OCI-LY7 (cell line): ENCODE measurements at regions not wholly inside any gene's neighbourhood (a gene's known extent, or its start where the extent isn't known, plus 50 kb on each side); places are given as distances from the start of the nearest gene placed in this dataset.

Experiments
- BruUV-seq: library from RNA; stranded (reverse); fragments of 400-500 nt; replicated peaks from 2 replicates; lab custom pipeline; 2021; lab: Mats Ljungman, UMichigan
- CTCF ChIA-PET: fragments of 300-600 bp; sonication (Branson Sonifier 250); formaldehyde crosslinking; loops from one replicate; lab custom pipeline; 2022; ENCODE audit warnings: antibody characterized with exemption; ENCODE audit not compliant: unreplicated experiment; lab: Charles Lee
- POLR2A ChIA-PET: fragments of 300-600 bp; sonication (Branson Sonifier 250); formaldehyde crosslinking; loops from one replicate; lab custom pipeline; 2022; ENCODE audit warnings: antibody characterized with exemption; lab: Charles Lee
- DNase-seq: peaks from one replicate; pipeline ENCODE4 v3.0.0-alpha.2; 2015; ENCODE audit warnings: low spot score
- H2AFZ ChIP-seq: fragments of 200-600 bp; sonication (generic), shearing (Covaris generic); 2 replicates; pipeline ENCODE4 v1.6.1; 2014; ENCODE audit warnings: mild to moderate bottlenecking, antibody characterized with exemption, low read length, moderate library complexity
- H3K27ac ChIP-seq: fragments of 200-600 bp; sonication (generic); 2 replicates; pipeline ENCODE4 v1.5.1; 2014; ENCODE audit warnings: mixed run types, low read depth, mild to moderate bottlenecking, moderate library complexity, low read length, inconsistent platforms; ENCODE audit not compliant: poor library complexity, severe bottlenecking
- H3K36me3 ChIP-seq: fragments of 200-600 bp; sonication (generic); 2 replicates; pipeline ENCODE4 v1.6.1; 2014; ENCODE audit warnings: mild to moderate bottlenecking, antibody characterized with exemption, low read length, moderate library complexity, mixed read lengths; ENCODE audit not compliant: insufficient read depth
- H3K4me1 ChIP-seq: fragments of 200-600 bp; sonication (generic); 2 replicates; pipeline ENCODE4 v1.5.1; 2014; ENCODE audit warnings: mild to moderate bottlenecking, low read length; ENCODE audit not compliant: insufficient read depth, poor library complexity, severe bottlenecking
- H3K4me2 ChIP-seq: fragments of 200-600 bp; sonication (generic); 2 replicates; pipeline ENCODE4 v1.6.1; 2014; ENCODE audit warnings: mild to moderate bottlenecking, low read length
- H3K4me3 ChIP-seq: fragments of 200-600 bp; sonication (generic); 2 replicates; pipeline ENCODE4 v1.5.1; 2014; ENCODE audit warnings: mild to moderate bottlenecking, low read depth, low read length; ENCODE audit not compliant: poor library complexity, severe bottlenecking
- H3K79me2 ChIP-seq: fragments of 200-600 bp; sonication (generic); 2 replicates; pipeline ENCODE4 v1.6.1; 2016; ENCODE audit warnings: low read depth, mild to moderate bottlenecking, low read length, moderate library complexity, mixed read lengths; ENCODE audit not compliant: insufficient read depth
- H3K9me2 ChIP-seq: fragments of 200-600 bp; sonication (generic); 2 replicates; pipeline ENCODE4 v1.6.1; 2016; ENCODE audit warnings: mild to moderate bottlenecking, low read length, mixed read lengths; ENCODE audit not compliant: insufficient read depth
- H3K9me3 ChIP-seq: fragments of 200-600 bp; sonication (generic); 2 replicates; pipeline ENCODE4 v1.6.1; 2014; ENCODE audit warnings: mild to moderate bottlenecking, mixed run types, low read length, mixed read lengths
- H4K20me1 ChIP-seq: fragments of 200-600 bp; sonication (generic); 2 replicates; pipeline ENCODE4 v1.6.1; 2014; ENCODE audit warnings: mild to moderate bottlenecking, antibody characterized with exemption, low read length, moderate library complexity, mixed read lengths; ENCODE audit not compliant: insufficient read depth
- CTCF ChIP-seq: fragments of 200-600 bp; sonication (generic); conservative IDR thresholded peaks from 2 replicates; pipeline ENCODE4 v1.5.1; 2014; ENCODE audit warnings: mild to moderate bottlenecking, antibody characterized with exemption, low read length, moderate library complexity, mixed read lengths
- EZH2phosphoT487 ChIP-seq: fragments of 200-600 bp; sonication (generic); IDR thresholded peaks from 2 replicates; pipeline ENCODE4 v1.6.1; 2018; ENCODE audit warnings: low read depth, borderline replicate concordance, mild to moderate bottlenecking, mixed run types, antibody characterized with exemption, low read length, moderate library complexity, mixed read lengths
- intact Hi-C: fragments of 100-400 bp; cut with micrococcal nuclease; formaldehyde crosslinking; loops from one replicate; pipeline ENCODE4 v1.10.0; 2022; ENCODE audit not compliant: unreplicated experiment

GRCh38 chr10:29751684-29752083 is 116.9 kb upstream of the SVIL start:
- no peak for DNase-seq
- Histone ChIP-seq H3K9me2 (no peaks in the 10 kb centered on the region), H3K4me3 (no peak overlapping the region), H3K9me3 (no peaks in the 10 kb centered on the region), H3K79me2 (no peaks in the 10 kb centered on the region), H3K4me2 (no peak overlapping the region), H3K4me1 (no peaks in the 10 kb centered on the region), H3K27ac (no peak overlapping the region), H3K36me3 (no peaks in the 10 kb centered on the region), H4K20me1 (no peaks in the 10 kb centered on the region), H2AFZ (no peak overlapping the region)
- BruUV-seq: no TSS peak
- POLR2A ChIA-PET: interaction anchor here (0.6 to 0.7 kb wide), 2 partner anchors 34 to 39 kb away, joined by 3 read pairs; no protein-coding TSS in a partner anchor
- intact Hi-C loops: no loop called here
- CTCF ChIA-PET: no interaction called here
- TF ChIP-seq CTCF (no peak), EZH2phosphoT487 (no peak)

DNA sequence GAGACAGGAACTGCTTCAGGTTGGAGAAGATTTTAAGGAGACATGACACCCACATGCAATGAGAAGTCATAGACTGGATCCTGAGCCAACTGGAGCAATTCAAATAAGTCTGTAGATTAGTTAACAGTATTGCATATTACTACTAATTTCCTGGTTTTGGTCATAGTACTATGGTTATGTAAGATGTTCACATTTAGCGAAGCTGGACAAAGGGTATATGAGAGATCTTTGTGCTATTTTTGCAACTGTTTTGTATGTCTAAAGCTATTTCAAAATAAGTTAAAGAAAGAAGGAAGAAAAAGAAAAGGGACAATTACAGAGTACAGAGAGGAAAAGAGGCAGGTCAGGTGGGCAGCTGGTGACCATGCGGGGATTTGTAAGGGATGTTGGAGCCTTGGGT is 116.5 kb upstream of the SVIL start:
- TF ChIP-seq EZH2phosphoT487: no peak
- no peak for TF ChIP-seq CTCF
- Histone ChIP-seq H4K20me1 (no peaks in the 10 kb centered on the region), H2AFZ (no peak overlapping the region), H3K4me3 (no peak overlapping the region), H3K9me2 (no peaks in the 10 kb centered on the region), H3K79me2 (no peaks in the 10 kb centered on the region), H3K9me3 (no peaks in the 10 kb centered on the region), H3K36me3 (no peaks in the 10 kb centered on the region), H3K4me1 (no peaks in the 10 kb centered on the region), H3K4me2 (no peak overlapping the region), H3K27ac (no peak overlapping the region)
- no peak for DNase-seq
- intact Hi-C loops: no loop called here
- ChIA-PET CTCF (no interaction called here), POLR2A (interaction anchor here (0.6 kb wide), 1 partner anchor 34 kb away, joined by 3 read pairs; no protein-coding TSS in a partner anchor)
- BruUV-seq: no TSS peak

DNA sequence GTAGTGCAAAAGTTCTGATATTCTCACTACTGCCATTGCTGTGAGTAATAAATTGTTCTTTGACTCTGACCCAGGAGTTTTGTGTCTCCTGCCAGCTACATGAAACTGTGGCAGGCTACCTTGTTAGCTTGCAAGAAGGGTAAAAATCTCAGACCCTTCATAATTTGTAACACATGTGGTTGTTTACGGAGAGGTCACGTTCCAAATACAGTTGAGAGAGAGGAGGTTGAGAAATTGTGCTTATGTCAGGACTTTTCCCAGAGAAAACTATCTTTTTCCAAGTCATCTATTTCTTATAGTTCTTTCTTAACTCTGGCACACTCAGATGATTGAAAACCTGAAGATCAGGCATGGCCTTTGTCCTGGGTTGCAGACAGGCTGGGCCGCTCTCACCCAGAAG is 114.4 kb upstream of the SVIL start:
- Histone ChIP-seq H3K27ac (no peak overlapping the region), H4K20me1 (no peaks in the 10 kb centered on the region), H3K36me3 (no peaks in the 10 kb centered on the region), H3K4me2 (no peak overlapping the region), H3K79me2 (no peaks in the 10 kb centered on the region), H3K4me3 (no peak overlapping the region), H3K9me2 (no peaks in the 10 kb centered on the region), H2AFZ (no peak overlapping the region), H3K9me3 (no peaks in the 10 kb centered on the region), H3K4me1 (no peaks in the 10 kb centered on the region)
- DNase-seq: no peak
- TF ChIP-seq EZH2phosphoT487 (no peak), CTCF (no peak)
- ChIA-PET POLR2A (interaction anchor here (0.8 kb wide), 1 partner anchor 23 kb away, joined by 3 read pairs; no protein-coding TSS in a partner anchor), CTCF (no interaction called here)
- no TSS peak for BruUV-seq
- intact Hi-C loops: no loop called here
